ENCODE measurements at regions not wholly inside any gene's neighbourhood (a gene's known extent, or its start where the extent isn't known, plus 50 kb on each side); places are given as distances from the start of the nearest gene placed in this dataset.

- no peak overlapping the region for H3K27ac Mint-ChIP-seq
- POLR2A ChIA-PET, result no interaction called here
These were observed 477.1 kb downstream of the IGSF11 start for GRCh38 chr3:118557513-118557912.

GRCh38 chr3:118559286-118559685 is 475.4 kb downstream of the IGSF11 start:
- H3K27me3 Mint-ChIP-seq, result no peaks in the 10 kb centered on the region
- H3K36me3 Mint-ChIP-seq (ENCODE audit: low read depth), result no peaks in the 10 kb centered on the region

More at GRCh38 chr3:118557513-118557912, 477.1 kb downstream of the IGSF11 start:
- no peaks in the 10 kb centered on the region for H3K4me1 ChIP-seq (ENCODE audit: insufficient read depth, low read length)
- CTCF ChIA-PET, result no interaction called here
- Mint-ChIP-seq H3K4me3 (no peak overlapping the region), H3K4me1 (ENCODE audit: low read depth) (no peaks in the 10 kb centered on the region), H3K36me3 (ENCODE audit: low read depth) (no peaks in the 10 kb centered on the region), H3K9me3 (no peaks in the 10 kb centered on the region), H3K27me3 (no peaks in the 10 kb centered on the region)
- H3K36me3 ChIP-seq (ENCODE audit: insufficient read depth, low read length), result no peaks in the 10 kb centered on the region
- intact Hi-C loops (cut with DNase I, micrococcal nuclease), result no loop called here
- no peaks in the 10 kb centered on the region for H3K27me3 ChIP-seq (ENCODE audit: control insufficient read depth in 1 of 2, insufficient read depth in 2 of 2, low read length in 2 of 2)
- no peak overlapping the region for H3K27ac ChIP-seq (ENCODE audit: low read depth in 1 of 2, low read length in 2 of 2)
- no peak for TF ChIP-seq CTCF (IDR thresholded peaks at IDR 0.05)
- no peak for DNase-seq
- H3K9me3 ChIP-seq (ENCODE audit: control insufficient read depth in 1 of 2, insufficient read depth in 1 of 2, low read length in 2 of 2), result peaks cover 0 to 3% of the 10 kb centered on the region in 2 experiments
- no peak for ATAC-seq (ENCODE audit: poor library complexity)
- H3K4me3 ChIP-seq (ENCODE audit: low read length), result no peak overlapping the region

GRCh38 chr3:118564800-118565199 is 469.8 kb downstream of the IGSF11 start:
- no peaks in the 10 kb centered on the region for H3K4me1 Mint-ChIP-seq (ENCODE audit: low read depth)
- POLR2A ChIA-PET, result no interaction called here

More at GRCh38 chr3:118559286-118559685, 475.4 kb downstream of the IGSF11 start:
- peaks cover 0 to 3% of the 10 kb centered on the region in 2 experiments for H3K9me3 ChIP-seq (ENCODE audit: control insufficient read depth in 1 of 2, insufficient read depth in 1 of 2, low read length in 2 of 2)
- Mint-ChIP-seq H3K27ac (no peak overlapping the region), H3K4me3 (no peak overlapping the region), H3K4me1 (ENCODE audit: low read depth) (no peaks in the 10 kb centered on the region), H3K9me3 (peaks cover under 1% of the 10 kb centered on the region)
- H3K27me3 ChIP-seq (ENCODE audit: control insufficient read depth in 1 of 2, insufficient read depth in 2 of 2, low read length in 2 of 2), result no peaks in the 10 kb centered on the region
- no peak for TF ChIP-seq CTCF (IDR thresholded peaks at IDR 0.05)
- intact Hi-C loops (cut with DNase I, micrococcal nuclease), result no loop called here
- no peak overlapping the region for H3K27ac ChIP-seq (ENCODE audit: low read depth in 1 of 2, low read length in 2 of 2)
- H3K4me1 ChIP-seq (ENCODE audit: insufficient read depth, low read length), result no peaks in the 10 kb centered on the region
- H3K36me3 ChIP-seq (ENCODE audit: insufficient read depth, low read length), result no peaks in the 10 kb centered on the region
- ChIA-PET CTCF (no interaction called here), POLR2A (no interaction called here)
- ATAC-seq (ENCODE audit: poor library complexity), result no peak
- no peak for DNase-seq
- no peak overlapping the region for H3K4me3 ChIP-seq (ENCODE audit: low read length)

More at GRCh38 chr3:118564800-118565199, 469.8 kb downstream of the IGSF11 start:
- Mint-ChIP-seq H3K27ac (no peak overlapping the region), H3K9me3 (peaks cover 20% of the 10 kb centered on the region), H3K36me3 (ENCODE audit: low read depth) (no peaks in the 10 kb centered on the region), H3K27me3 (no peaks in the 10 kb centered on the region), H3K4me3 (no peak overlapping the region)
- ATAC-seq (ENCODE audit: poor library complexity) (no peak), DNase-seq (no peak)
- no peak overlapping the region for H3K4me3 ChIP-seq (ENCODE audit: low read length)
- peaks cover 0 to 3% of the 10 kb centered on the region in 2 experiments for H3K9me3 ChIP-seq (ENCODE audit: control insufficient read depth in 1 of 2, insufficient read depth in 1 of 2, low read length in 2 of 2)
- TF ChIP-seq CTCF (IDR thresholded peaks at IDR 0.05), result no peak
- H3K36me3 ChIP-seq (ENCODE audit: insufficient read depth, low read length), result no peaks in the 10 kb centered on the region
- intact Hi-C loops (cut with DNase I, micrococcal nuclease), result no loop called here
- no peaks in the 10 kb centered on the region for H3K27me3 ChIP-seq (ENCODE audit: control insufficient read depth in 1 of 2, insufficient read depth in 2 of 2, low read length in 2 of 2)
- H3K4me1 ChIP-seq (ENCODE audit: insufficient read depth, low read length), result no peaks in the 10 kb centered on the region
- no peak overlapping the region for H3K27ac ChIP-seq (ENCODE audit: low read depth in 1 of 2, low read length in 2 of 2)
- CTCF ChIA-PET, result no interaction called here

Measured in CD4-positive, alpha-beta T cell (primary cell).